ENCODE measurements at regions not wholly inside any gene's neighbourhood (a gene's known extent, or its start where the extent isn't known, plus 50 kb on each side); places are given as distances from the start of the nearest gene placed in this dataset.
"Not testable (repeated sequence)": the region's sequence is repeated elsewhere in the genome, so short reads cannot be mapped to it uniquely, and the experiment has no call there.

DNA sequence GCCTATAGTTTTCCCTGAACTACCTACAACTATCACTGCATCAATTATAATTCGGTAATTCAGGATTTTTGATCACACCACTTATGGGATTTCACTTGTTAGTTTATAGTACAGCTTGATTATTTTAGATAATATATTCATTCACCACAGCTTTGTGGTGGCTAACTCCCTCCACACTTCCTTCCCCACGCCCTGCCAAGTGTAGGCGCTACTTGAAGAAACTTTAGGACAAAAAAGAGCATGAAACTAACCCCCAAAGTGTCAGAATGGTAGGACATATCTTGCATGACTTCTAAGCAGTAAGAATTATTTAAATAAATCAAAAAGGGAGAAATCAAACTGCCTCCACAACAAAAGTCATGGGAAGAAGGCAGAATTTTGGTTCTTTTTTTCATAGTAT, 70.1 kb downstream of the LHX9 start:
- no peaks in the 10 kb centered on the region for H3K79me2 ChIP-seq (replicated peaks; ENCODE audit: insufficient read depth, low read length)
- no peak for TF ChIP-seq TAF1 (IDR thresholded peaks at IDR 0.05; ENCODE audit: low read depth)
- no peak for TF ChIP-seq POLR2AphosphoS5 (IDR thresholded peaks at IDR 0.05)
- no peak for TF ChIP-seq RAD21 (conservative IDR thresholded peaks at IDR 0.05)
- TF ChIP-seq EP300 (conservative IDR thresholded peaks at IDR 0.05; ENCODE audit: poor library complexity, severe bottlenecking): no peak
- no peak for TF ChIP-seq SMC3 (conservative IDR thresholded peaks at IDR 0.05; ENCODE audit: poor library complexity)
- no peak for TF ChIP-seq MXI1 (conservative IDR thresholded peaks at IDR 0.05; ENCODE audit: poor library complexity, severe bottlenecking)
- TF ChIP-seq, protein P1, sequence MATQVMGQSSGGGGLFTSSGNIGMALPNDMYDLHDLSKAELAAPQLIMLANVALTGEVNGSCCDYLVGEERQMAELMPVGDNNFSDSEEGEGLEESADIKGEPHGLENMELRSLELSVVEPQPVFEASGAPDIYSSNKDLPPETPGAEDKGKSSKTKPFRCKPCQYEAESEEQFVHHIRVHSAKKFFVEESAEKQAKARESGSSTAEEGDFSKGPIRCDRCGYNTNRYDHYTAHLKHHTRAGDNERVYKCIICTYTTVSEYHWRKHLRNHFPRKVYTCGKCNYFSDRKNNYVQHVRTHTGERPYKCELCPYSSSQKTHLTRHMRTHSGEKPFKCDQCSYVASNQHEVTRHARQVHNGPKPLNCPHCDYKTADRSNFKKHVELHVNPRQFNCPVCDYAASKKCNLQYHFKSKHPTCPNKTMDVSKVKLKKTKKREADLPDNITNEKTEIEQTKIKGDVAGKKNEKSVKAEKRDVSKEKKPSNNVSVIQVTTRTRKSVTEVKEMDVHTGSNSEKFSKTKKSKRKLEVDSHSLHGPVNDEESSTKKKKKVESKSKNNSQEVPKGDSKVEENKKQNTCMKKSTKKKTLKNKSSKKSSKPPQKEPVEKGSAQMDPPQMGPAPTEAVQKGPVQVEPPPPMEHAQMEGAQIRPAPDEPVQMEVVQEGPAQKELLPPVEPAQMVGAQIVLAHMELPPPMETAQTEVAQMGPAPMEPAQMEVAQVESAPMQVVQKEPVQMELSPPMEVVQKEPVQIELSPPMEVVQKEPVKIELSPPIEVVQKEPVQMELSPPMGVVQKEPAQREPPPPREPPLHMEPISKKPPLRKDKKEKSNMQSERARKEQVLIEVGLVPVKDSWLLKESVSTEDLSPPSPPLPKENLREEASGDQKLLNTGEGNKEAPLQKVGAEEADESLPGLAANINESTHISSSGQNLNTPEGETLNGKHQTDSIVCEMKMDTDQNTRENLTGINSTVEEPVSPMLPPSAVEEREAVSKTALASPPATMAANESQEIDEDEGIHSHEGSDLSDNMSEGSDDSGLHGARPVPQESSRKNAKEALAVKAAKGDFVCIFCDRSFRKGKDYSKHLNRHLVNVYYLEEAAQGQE (IDR thresholded peaks at IDR 0.05; ENCODE audit: borderline replicate concordance): no peak
- no peak for TF ChIP-seq EZH2 (IDR thresholded peaks at IDR 0.05; ENCODE audit: borderline replicate concordance, insufficient read depth, low read length, poor library complexity, severe bottlenecking)
- TF ChIP-seq, protein P2, sequence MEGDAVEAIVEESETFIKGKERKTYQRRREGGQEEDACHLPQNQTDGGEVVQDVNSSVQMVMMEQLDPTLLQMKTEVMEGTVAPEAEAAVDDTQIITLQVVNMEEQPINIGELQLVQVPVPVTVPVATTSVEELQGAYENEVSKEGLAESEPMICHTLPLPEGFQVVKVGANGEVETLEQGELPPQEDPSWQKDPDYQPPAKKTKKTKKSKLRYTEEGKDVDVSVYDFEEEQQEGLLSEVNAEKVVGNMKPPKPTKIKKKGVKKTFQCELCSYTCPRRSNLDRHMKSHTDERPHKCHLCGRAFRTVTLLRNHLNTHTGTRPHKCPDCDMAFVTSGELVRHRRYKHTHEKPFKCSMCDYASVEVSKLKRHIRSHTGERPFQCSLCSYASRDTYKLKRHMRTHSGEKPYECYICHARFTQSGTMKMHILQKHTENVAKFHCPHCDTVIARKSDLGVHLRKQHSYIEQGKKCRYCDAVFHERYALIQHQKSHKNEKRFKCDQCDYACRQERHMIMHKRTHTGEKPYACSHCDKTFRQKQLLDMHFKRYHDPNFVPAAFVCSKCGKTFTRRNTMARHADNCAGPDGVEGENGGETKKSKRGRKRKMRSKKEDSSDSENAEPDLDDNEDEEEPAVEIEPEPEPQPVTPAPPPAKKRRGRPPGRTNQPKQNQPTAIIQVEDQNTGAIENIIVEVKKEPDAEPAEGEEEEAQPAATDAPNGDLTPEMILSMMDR (IDR thresholded peaks at IDR 0.05; ENCODE audit: poor library complexity, severe bottlenecking): no peak

DNA sequence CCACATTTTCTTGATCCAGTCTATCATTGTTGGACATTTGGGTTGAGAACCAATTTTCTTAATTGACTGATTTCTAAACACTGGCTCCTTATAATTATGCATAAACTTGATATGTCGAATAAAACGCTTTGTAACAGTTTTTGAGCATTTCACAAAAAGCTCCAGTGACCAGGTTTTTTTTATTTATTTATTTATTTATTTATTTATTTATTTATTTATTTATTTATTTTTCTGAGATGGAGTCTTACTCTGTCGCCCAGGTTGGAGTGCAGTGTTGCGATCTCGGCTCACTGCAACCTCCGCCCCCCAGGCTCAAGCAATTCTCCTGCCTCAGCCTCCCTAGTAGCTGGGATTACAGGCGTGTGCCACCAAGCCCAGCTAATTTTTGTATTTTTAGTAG, 71.4 kb downstream of the LHX9 start:
- H2AFZ ChIP-seq (ENCODE audit: low read depth, low read length); H3F3A ChIP-seq (ENCODE audit: insufficient read depth, low read length, poor library complexity, severe bottlenecking); H3K27me3 ChIP-seq (ENCODE audit: insufficient read depth, low read depth, low read length); H4K20me1 ChIP-seq (ENCODE audit: insufficient read depth); H3K4me3 ChIP-seq (ENCODE audit: low read length); H3K36me3 ChIP-seq (ENCODE audit: insufficient read depth, low read length); H3K9me2 ChIP-seq (ENCODE audit: insufficient read depth, low read length); H3K4me2 ChIP-seq (ENCODE audit: low read length); H3K79me2 ChIP-seq (replicated peaks; ENCODE audit: insufficient read depth, low read length); H3K9me3 ChIP-seq (ENCODE audit: low read length); H3K27ac ChIP-seq (ENCODE audit: low read length); H3K9ac ChIP-seq (ENCODE audit: low read length): not testable (repeated sequence)

More for the DNA sequence above, 70.1 kb downstream of the LHX9 start:
- Histone ChIP-seq H3K36me3 (ENCODE audit: insufficient read depth, low read length) (no peaks in the 10 kb centered on the region), H3K27me3 (ENCODE audit: insufficient read depth, low read depth, low read length) (no peaks in the 10 kb centered on the region), H3K9me3 (ENCODE audit: low read length) (no peaks in the 10 kb centered on the region), H3K4me2 (ENCODE audit: low read length) (no peak overlapping the region), H3K9me2 (ENCODE audit: insufficient read depth, low read length) (no peaks in the 10 kb centered on the region), H2AFZ (ENCODE audit: low read depth, low read length) (no peak overlapping the region), H4K20me1 (ENCODE audit: insufficient read depth) (no peaks in the 10 kb centered on the region), H3K27ac (ENCODE audit: low read length) (no peak overlapping the region), H3F3A (ENCODE audit: insufficient read depth, low read length, poor library complexity, severe bottlenecking) (no peaks in the 10 kb centered on the region), H3K4me3 (ENCODE audit: low read length) (no peak overlapping the region), H3K9ac (ENCODE audit: low read length) (no peak overlapping the region)

DNA sequence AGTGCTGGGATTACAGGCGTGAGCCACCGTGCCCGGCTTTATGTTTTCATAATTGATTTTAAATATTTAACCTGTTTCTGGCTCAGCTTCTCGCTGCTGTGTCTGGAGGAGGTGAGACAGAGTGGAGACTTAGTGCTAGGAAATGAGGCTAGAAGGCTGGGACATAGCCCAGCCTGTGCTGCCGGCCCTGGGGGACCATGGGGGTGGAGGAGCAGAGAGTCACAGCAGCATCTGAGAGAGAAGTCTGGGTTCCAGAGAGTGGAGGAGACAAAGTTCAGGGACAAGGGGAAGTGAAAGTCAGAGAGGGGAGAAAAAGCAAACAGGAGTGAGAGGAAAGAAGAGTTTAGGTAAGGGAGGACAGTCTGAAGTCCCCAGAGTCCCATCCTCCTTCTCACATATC, 71.9 kb downstream of the LHX9 start:
- TF ChIP-seq RAD21 (conservative IDR thresholded peaks at IDR 0.05) (no peak), TAF1 (IDR thresholded peaks at IDR 0.05; ENCODE audit: low read depth) (no peak), EP300 (conservative IDR thresholded peaks at IDR 0.05; ENCODE audit: poor library complexity, severe bottlenecking) (no peak), POLR2AphosphoS5 (IDR thresholded peaks at IDR 0.05) (no peak), SMC3 (conservative IDR thresholded peaks at IDR 0.05; ENCODE audit: poor library complexity) (no peak), EZH2 (IDR thresholded peaks at IDR 0.05; ENCODE audit: borderline replicate concordance, insufficient read depth, low read length, poor library complexity, severe bottlenecking) (no peak), MXI1 (conservative IDR thresholded peaks at IDR 0.05; ENCODE audit: poor library complexity, severe bottlenecking) (no peak)
- TF ChIP-seq, protein P2 (IDR thresholded peaks at IDR 0.05; ENCODE audit: poor library complexity, severe bottlenecking): no peak
- TF ChIP-seq, protein P1 (IDR thresholded peaks at IDR 0.05; ENCODE audit: borderline replicate concordance): no peak
- no peaks in the 10 kb centered on the region for H3K9me2 ChIP-seq (ENCODE audit: insufficient read depth, low read length)
- H3K4me2 ChIP-seq (ENCODE audit: low read length): no peak overlapping the region
- no peak overlapping the region for H2AFZ ChIP-seq (ENCODE audit: low read depth, low read length)
- no peaks in the 10 kb centered on the region for H3K27me3 ChIP-seq (ENCODE audit: insufficient read depth, low read depth, low read length)
- no peaks in the 10 kb centered on the region for H3K79me2 ChIP-seq (replicated peaks; ENCODE audit: insufficient read depth, low read length)
- H3K4me3 ChIP-seq (ENCODE audit: low read length): no peak overlapping the region
- no peaks in the 10 kb centered on the region for H4K20me1 ChIP-seq (ENCODE audit: insufficient read depth)
- H3K27ac ChIP-seq (ENCODE audit: low read length): no peak overlapping the region
- no peaks in the 10 kb centered on the region for H3F3A ChIP-seq (ENCODE audit: insufficient read depth, low read length, poor library complexity, severe bottlenecking)
- no peaks in the 10 kb centered on the region for H3K9me3 ChIP-seq (ENCODE audit: low read length)
- H3K36me3 ChIP-seq (ENCODE audit: insufficient read depth, low read length): no peaks in the 10 kb centered on the region
- H3K9ac ChIP-seq (ENCODE audit: low read length): no peak overlapping the region
